ENCODE measurements at regions not wholly inside any gene's neighbourhood (a gene's known extent, or its start where the extent isn't known, plus 50 kb on each side); places are given as distances from the start of the nearest gene placed in this dataset.

DNA sequence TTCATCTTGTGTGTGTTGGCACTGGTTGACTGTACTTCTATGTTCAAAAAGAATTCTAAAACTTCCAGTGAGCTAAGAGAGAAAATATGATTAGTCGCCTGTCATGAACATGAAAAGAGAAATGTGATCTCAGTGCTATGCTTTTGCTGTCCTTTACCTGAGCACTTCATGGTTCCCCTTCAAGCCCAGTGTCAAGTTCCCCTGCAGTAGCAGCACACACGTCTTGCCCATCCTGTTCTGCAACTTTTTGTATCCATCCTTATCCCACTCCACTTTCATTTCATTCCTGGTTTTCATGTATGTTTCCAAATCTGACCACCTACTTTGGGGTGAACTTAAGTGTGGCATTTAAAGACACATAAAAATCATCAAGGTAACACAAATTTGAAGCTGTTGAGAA, 848.0 kb upstream of the USP15 start:
- H3K36me3 ChIP-seq (ENCODE audit: control insufficient read depth, insufficient read depth, low read length), result no peaks in the 10 kb centered on the region
- H3K4me2 ChIP-seq (ENCODE audit: extremely low read depth, insufficient read depth, low read length), result no peak overlapping the region
- no peaks in the 10 kb centered on the region for H3K4me1 ChIP-seq (ENCODE audit: control insufficient read depth, extremely low read depth, insufficient read depth, low read length)
- no peak overlapping the region for H3K27ac ChIP-seq (ENCODE audit: insufficient read depth, low read length)
- DNase-seq (ENCODE audit: low read depth in 2 of 2), result no peak
- no peak overlapping the region for H2AFZ ChIP-seq (ENCODE audit: low read length)
- no peaks in the 10 kb centered on the region for H3K79me2 ChIP-seq (ENCODE audit: control insufficient read depth, insufficient read depth, low read length)
- no peak overlapping the region for H3K9ac ChIP-seq (ENCODE audit: insufficient read depth, low read length)
- no peak overlapping the region for H3K4me3 ChIP-seq (replicated peaks in 1 of 4; ENCODE audit: control extremely low read depth in 1 of 4, insufficient read depth in 1 of 4, low read depth in 3 of 4, low read length in 4 of 4)
- H4K20me1 ChIP-seq (ENCODE audit: control insufficient read depth, extremely low read depth, insufficient read depth, low read length), result no peaks in the 10 kb centered on the region
- no peaks in the 10 kb centered on the region for H3K9me3 ChIP-seq (ENCODE audit: control insufficient read depth, insufficient read depth, low read depth, low read length)
- no peak for TF ChIP-seq CTCF (conservative IDR thresholded peaks at IDR 0.05 in 1 of 2, IDR thresholded peaks at IDR 0.05 in 1 of 2; ENCODE audit: low read depth in 1 of 2, low read length in 2 of 2)
- TF ChIP-seq EZH2 (IDR thresholded peaks at IDR 0.05; ENCODE audit: low read length, missing control alignments), result no peak
- no peaks in the 10 kb centered on the region for H3K27me3 ChIP-seq (ENCODE audit: control insufficient read depth, insufficient read depth, low read length)

- TF ChIP-seq EZH2 (IDR thresholded peaks at IDR 0.05; ENCODE audit: low read length, missing control alignments) (no peak), CTCF (conservative IDR thresholded peaks at IDR 0.05 in 1 of 2, IDR thresholded peaks at IDR 0.05 in 1 of 2; ENCODE audit: low read depth in 1 of 2, low read length in 2 of 2) (no peak)
- Histone ChIP-seq H3K9me3 (ENCODE audit: control insufficient read depth, insufficient read depth, low read depth, low read length) (no peaks in the 10 kb centered on the region), H2AFZ (ENCODE audit: low read length) (no peak overlapping the region)
Measured at GRCh38 chr12:61414470-61414869, 845.7 kb upstream of the USP15 start.

DNA sequence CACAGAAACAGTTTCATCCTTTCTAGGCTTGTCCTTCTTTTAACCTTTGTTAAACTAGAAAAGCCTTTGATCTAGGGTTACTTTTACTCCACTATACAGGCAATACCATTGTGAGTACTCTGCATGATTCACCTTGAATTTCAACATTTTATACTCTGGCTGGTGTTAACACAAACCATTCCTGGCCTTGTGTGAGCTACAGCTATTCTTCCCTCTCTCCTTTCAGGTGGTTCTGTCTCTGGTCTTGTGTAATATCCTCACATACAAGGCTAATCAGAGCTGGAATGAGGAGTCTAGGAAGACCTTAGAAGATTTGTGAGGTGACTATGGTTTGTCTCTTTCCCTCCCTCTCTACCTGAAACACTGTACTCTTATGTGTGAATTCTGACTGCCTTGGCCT, 837.4 kb upstream of the USP15 start:
- Histone ChIP-seq H2AFZ (ENCODE audit: low read length) (no peak overlapping the region), H4K20me1 (ENCODE audit: control insufficient read depth, extremely low read depth, insufficient read depth, low read length) (no peaks in the 10 kb centered on the region), H3K79me2 (ENCODE audit: control insufficient read depth, insufficient read depth, low read length) (no peaks in the 10 kb centered on the region), H3K9ac (ENCODE audit: insufficient read depth, low read length) (no peak overlapping the region), H3K4me2 (ENCODE audit: extremely low read depth, insufficient read depth, low read length) (no peak overlapping the region), H3K4me1 (ENCODE audit: control insufficient read depth, extremely low read depth, insufficient read depth, low read length) (no peaks in the 10 kb centered on the region), H3K27me3 (ENCODE audit: control insufficient read depth, insufficient read depth, low read length) (no peaks in the 10 kb centered on the region), H3K27ac (ENCODE audit: insufficient read depth, low read length) (no peak overlapping the region), H3K4me3 (replicated peaks in 1 of 4; ENCODE audit: control extremely low read depth in 1 of 4, insufficient read depth in 1 of 4, low read depth in 3 of 4, low read length in 4 of 4) (no peak overlapping the region), H3K9me3 (ENCODE audit: control insufficient read depth, insufficient read depth, low read depth, low read length) (no peaks in the 10 kb centered on the region), H3K36me3 (ENCODE audit: control insufficient read depth, insufficient read depth, low read length) (no peaks in the 10 kb centered on the region)
- TF ChIP-seq CTCF (conservative IDR thresholded peaks at IDR 0.05 in 1 of 2, IDR thresholded peaks at IDR 0.05 in 1 of 2; ENCODE audit: low read depth in 1 of 2, low read length in 2 of 2) (no peak), EZH2 (IDR thresholded peaks at IDR 0.05; ENCODE audit: low read length, missing control alignments) (no peak)
- no peak for DNase-seq (ENCODE audit: low read depth in 2 of 2)

More at GRCh38 chr12:61414470-61414869, 845.7 kb upstream of the USP15 start:
- Histone ChIP-seq H3K4me1 (ENCODE audit: control insufficient read depth, extremely low read depth, insufficient read depth, low read length) (no peaks in the 10 kb centered on the region), H3K36me3 (ENCODE audit: control insufficient read depth, insufficient read depth, low read length) (no peaks in the 10 kb centered on the region), H4K20me1 (ENCODE audit: control insufficient read depth, extremely low read depth, insufficient read depth, low read length) (no peaks in the 10 kb centered on the region), H3K27ac (ENCODE audit: insufficient read depth, low read length) (no peak overlapping the region), H3K27me3 (ENCODE audit: control insufficient read depth, insufficient read depth, low read length) (no peaks in the 10 kb centered on the region), H3K79me2 (ENCODE audit: control insufficient read depth, insufficient read depth, low read length) (no peaks in the 10 kb centered on the region), H3K9ac (ENCODE audit: insufficient read depth, low read length) (no peak overlapping the region), H3K4me3 (replicated peaks in 1 of 4; ENCODE audit: control extremely low read depth in 1 of 4, insufficient read depth in 1 of 4, low read depth in 3 of 4, low read length in 4 of 4) (no peak overlapping the region), H3K4me2 (ENCODE audit: extremely low read depth, insufficient read depth, low read length) (no peak overlapping the region)
- DNase-seq (ENCODE audit: low read depth in 2 of 2), result no peak

Measured in fibroblast of lung (primary cell).